ENCODE measurements at regions not wholly inside any gene's neighbourhood (a gene's known extent, or its start where the extent isn't known, plus 50 kb on each side); places are given as distances from the start of the nearest gene placed in this dataset.

- TF ChIP-seq POLR2A (IDR thresholded peaks at IDR 0.05) (no peak), CTCF (IDR thresholded peaks at IDR 0.05) (no peak)
Observed at GRCh38 chr17:55660178-55660886, 62.3 kb downstream of the TMEM100 start.
